ENCODE measurements at regions not wholly inside any gene's neighbourhood (a gene's known extent, or its start where the extent isn't known, plus 50 kb on each side); places are given as distances from the start of the nearest gene placed in this dataset.

DNA sequence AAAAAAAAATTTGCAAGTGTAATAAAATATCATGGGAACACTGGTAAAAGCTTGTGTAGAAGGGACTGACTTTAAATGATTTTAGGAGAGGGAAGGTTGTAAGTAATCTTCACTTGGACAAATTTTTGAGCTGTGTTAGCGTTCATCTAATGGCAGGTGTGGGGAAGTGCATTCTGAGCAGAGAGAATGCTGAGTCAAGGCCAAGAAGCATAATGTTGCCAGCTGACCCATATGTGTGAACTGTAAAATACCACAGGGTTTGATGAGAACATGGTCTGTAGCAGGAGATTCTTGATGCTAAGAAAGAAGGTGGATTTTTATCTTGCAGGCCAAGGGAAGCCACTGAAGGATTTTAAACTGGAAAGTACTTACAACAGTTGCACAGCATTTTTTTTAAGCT is 98.2 kb upstream of the ZNF32 start:
- ChIA-PET POLR2A (ENCODE audit: partially characterized antibody) (no interaction called here), CTCF (ENCODE audit: partially characterized antibody) (interaction anchor here (0.6 to 0.7 kb wide), 2 partner anchors 57 to 265 kb away, joined by 3 read pairs; no protein-coding TSS in a partner anchor)
- Histone ChIP-seq H3K9me3 (ENCODE audit: insufficient read depth in 2 of 2, low read depth in 1 of 2, low read length in 1 of 2) (no peaks in the 10 kb centered on the region), H3K4me2 (ENCODE audit: insufficient read depth in 1 of 2, low read depth in 2 of 2, low read length in 2 of 2) (no peak overlapping the region), H3K27ac (ENCODE audit: low read depth, low read length) (no peak overlapping the region), H3K36me3 (ENCODE audit: control insufficient read depth in 2 of 4, insufficient read depth in 4 of 4, low read length in 3 of 4) (no peaks in the 10 kb centered on the region), H2AFZ (ENCODE audit: low read length) (no peak overlapping the region), H4K20me1 (replicated peaks in 1 of 2; ENCODE audit: control insufficient read depth in 1 of 2, insufficient read depth in 2 of 2, low read length in 2 of 2) (no peaks in the 10 kb centered on the region), H2BK20ac (ENCODE audit: low read length) (no peak overlapping the region), H3K4me1 (replicated peaks in 1 of 4; ENCODE audit: control insufficient read depth in 3 of 4, insufficient read depth in 4 of 4, low read length in 3 of 4) (no peaks in the 10 kb centered on the region), H3K23ac (ENCODE audit: insufficient read length) (no peak overlapping the region), H3K4me3 (ENCODE audit: extremely low read depth in 1 of 4, insufficient read depth in 2 of 4, low read depth in 3 of 4, low read length in 4 of 4) (no peak overlapping the region), H3K79me1 (ENCODE audit: low read depth, low read length) (no peaks in the 10 kb centered on the region), H2BK12ac (ENCODE audit: low read depth, low read length) (no peak overlapping the region), H3K18ac (ENCODE audit: extremely low read depth, low read length) (no peak overlapping the region), H3K79me2 (ENCODE audit: control insufficient read depth in 1 of 2, insufficient read depth in 2 of 2, low read length in 2 of 2) (no peaks in the 10 kb centered on the region), H3K14ac (ENCODE audit: insufficient read length) (no peak overlapping the region), H2BK15ac (ENCODE audit: low read length) (no peak overlapping the region), H3K9ac (replicated peaks in 1 of 4; ENCODE audit: extremely low read depth in 1 of 4, low read depth in 3 of 4, low read length in 3 of 4) (no peak overlapping the region), H2BK120ac (replicated peaks; ENCODE audit: low read depth, low read length) (no peak overlapping the region), H2BK5ac (ENCODE audit: low read depth, low read length) (no peak overlapping the region), H4K8ac (ENCODE audit: extremely low read depth, insufficient read depth, low read length) (no peak overlapping the region), H3K23me2 (ENCODE audit: low read depth, low read length) (no peaks in the 10 kb centered on the region), H4K91ac (replicated peaks; ENCODE audit: insufficient read length, low read length) (no peak overlapping the region), H2AK5ac (ENCODE audit: low read depth, low read length) (no peak overlapping the region), H3K4ac (replicated peaks; ENCODE audit: insufficient read length, low read depth, low read length) (no peak overlapping the region), H4K5ac (ENCODE audit: insufficient read length, low read depth, low read length) (no peak overlapping the region), H3K27me3 (replicated peaks in 1 of 4; ENCODE audit: control insufficient read depth in 3 of 4, extremely low read depth in 1 of 4, insufficient read depth in 3 of 4, low read length in 3 of 4) (0 out of 7 replicates have a peak, but pooled peaks cover 0 to 2% (median 0%) of the 10 kb centered on the region in 4 experiments), H3K56ac (replicated peaks; ENCODE audit: insufficient read length, low read depth, low read length) (no peak overlapping the region)
- FAIRE-seq (no peak), DNase-seq (ENCODE audit: low read depth in 1 of 2, low spot score in 2 of 2) (no peak)
- WGBS, 2 experiments (ENCODE audit: extremely low coverage in 1 of 2, insufficient coverage in 1 of 2, insufficient read length in 1 of 2, insufficient replicate concordance in 2 of 2, low coverage in 1 of 2, low lambda C conversion rate in 2 of 2, missing lambda C conversion rate in 1 of 2): 100% methylated on average over 1 of the region's 1 CpG; no CpG with 5 or more reads in 1 of the 2 experiments
- TF ChIP-seq EZH2 (IDR thresholded peaks at IDR 0.05; ENCODE audit: low read depth, low read length, severe bottlenecking) (no peak), POU5F1 (IDR thresholded peaks at IDR 0.05; ENCODE audit: low read depth, low read length) (no peak), SIRT6 (IDR thresholded peaks at IDR 0.05; ENCODE audit: low read length) (no peak), NRF1 (IDR thresholded peaks at IDR 0.05; ENCODE audit: low read depth, low read length) (no peak), KDM4A (IDR thresholded peaks at IDR 0.05; ENCODE audit: low read depth, low read length, severe bottlenecking) (no peak), CBX8 (IDR thresholded peaks at IDR 0.05; ENCODE audit: borderline replicate concordance, low read depth, low read length) (no peak), SP2 (IDR thresholded peaks at IDR 0.05; ENCODE audit: low read length) (no peak), EGR1 (IDR thresholded peaks at IDR 0.05; ENCODE audit: borderline replicate concordance, low read depth, low read length) (no peak), SIN3A (conservative IDR thresholded peaks at IDR 0.05 in 1 of 2, IDR thresholded peaks at IDR 0.05 in 1 of 2; ENCODE audit: low read depth in 1 of 2, low read length in 2 of 2) (no peak), CTCF (IDR thresholded peaks at IDR 0.05; ENCODE audit: control extremely low read depth in 1 of 3, insufficient read depth in 1 of 3, low read depth in 1 of 3, low read length in 3 of 3) (no peak)

Measured in H1 (cell line).